ENCODE measurements at regions not wholly inside any gene's neighbourhood (a gene's known extent, or its start where the extent isn't known, plus 50 kb on each side); places are given as distances from the start of the nearest gene placed in this dataset.

DNA sequence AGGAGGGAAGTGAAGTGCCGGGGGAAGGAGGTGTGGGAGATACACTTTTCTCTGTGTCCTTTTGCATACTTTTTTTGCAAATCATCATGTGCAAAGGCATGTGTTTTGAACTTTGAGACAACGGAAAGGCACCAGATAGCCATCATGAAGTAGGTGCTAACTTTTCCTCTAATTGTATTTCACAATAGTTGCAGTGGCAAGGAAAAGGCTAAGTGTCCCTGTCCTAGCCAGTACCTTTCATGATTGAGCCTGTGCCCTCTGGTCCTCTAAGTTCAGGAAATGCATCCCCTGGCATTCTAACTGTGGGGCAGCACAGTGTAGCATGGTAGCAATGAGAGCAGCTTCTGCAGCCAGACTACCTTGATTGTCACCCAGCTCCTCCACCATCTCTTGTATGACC is 186.2 kb downstream of the ADSS2 start:
- DNase-seq (ENCODE audit: low spot score): no peak

GRCh38 chr1:244269169-244269568 is 182.5 kb downstream of the ADSS2 start:
- no peak for DNase-seq (ENCODE audit: low spot score)

- DNase-seq (ENCODE audit: low spot score): no peak
Observed at GRCh38 chr1:244271004-244271403, 180.7 kb downstream of the ADSS2 start.

DNA sequence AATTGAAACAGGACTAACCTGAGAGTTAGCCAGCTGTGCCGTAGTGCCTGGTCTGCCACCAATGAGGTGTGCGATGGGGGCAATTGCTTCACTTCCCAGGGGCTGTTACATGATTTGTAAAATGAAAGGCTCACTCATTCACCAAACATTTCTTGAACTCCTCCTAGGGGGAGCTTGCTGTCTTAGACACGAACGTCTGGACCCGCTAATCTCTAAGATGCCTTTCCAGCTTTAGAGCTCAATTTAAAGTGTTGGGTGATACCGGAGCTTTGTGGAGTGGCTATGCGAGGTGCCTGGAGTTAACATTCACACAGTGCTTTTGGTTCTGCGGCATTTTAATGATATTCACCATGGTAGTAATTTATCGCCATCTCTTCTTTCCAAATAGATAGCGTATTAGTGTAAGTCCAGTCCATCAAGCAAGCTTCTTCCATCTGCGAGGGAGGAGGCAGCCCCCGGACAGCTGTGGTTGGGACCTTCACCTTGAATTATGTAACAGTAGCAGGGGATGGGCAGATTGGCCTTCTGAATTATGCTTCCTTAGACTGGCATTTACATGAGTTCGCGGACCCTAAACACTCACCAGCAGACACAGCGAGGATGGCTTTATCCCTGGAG is 179.9 kb downstream of the ADSS2 start:
- DNase-seq (ENCODE audit: low spot score): no peak

GRCh38 chr1:244272471-244273261 is 179.0 kb downstream of the ADSS2 start:
- DNase-seq (ENCODE audit: low spot score): peak; percentile 81

- DNase-seq (ENCODE audit: low spot score): no peak
Observed at GRCh38 chr1:244273262-244273844, 178.4 kb downstream of the ADSS2 start.

- no peak for DNase-seq (ENCODE audit: low spot score)
Observed at GRCh38 chr1:244273845-244274619, 177.7 kb downstream of the ADSS2 start.

DNA sequence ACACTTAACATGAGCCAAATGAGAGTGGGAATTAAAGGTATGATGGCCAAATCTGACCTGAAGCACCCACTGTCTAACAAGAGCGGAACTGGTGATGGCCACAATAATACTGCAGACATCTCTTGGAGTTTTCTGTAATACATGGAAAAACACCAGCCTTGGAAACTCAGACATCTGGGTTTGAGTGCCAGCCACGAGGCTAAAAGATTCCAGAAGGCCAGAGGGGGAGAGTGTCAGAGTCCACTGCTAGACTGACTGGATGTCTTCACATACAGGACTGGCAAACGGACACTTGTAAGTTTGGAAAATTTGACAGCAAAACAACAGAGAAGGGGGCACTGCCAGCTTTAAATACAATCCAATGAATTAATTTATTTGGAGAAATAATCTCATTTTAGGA is 175.1 kb downstream of the ADSS2 start:
- DNase-seq (ENCODE audit: low spot score): no peak

DNA sequence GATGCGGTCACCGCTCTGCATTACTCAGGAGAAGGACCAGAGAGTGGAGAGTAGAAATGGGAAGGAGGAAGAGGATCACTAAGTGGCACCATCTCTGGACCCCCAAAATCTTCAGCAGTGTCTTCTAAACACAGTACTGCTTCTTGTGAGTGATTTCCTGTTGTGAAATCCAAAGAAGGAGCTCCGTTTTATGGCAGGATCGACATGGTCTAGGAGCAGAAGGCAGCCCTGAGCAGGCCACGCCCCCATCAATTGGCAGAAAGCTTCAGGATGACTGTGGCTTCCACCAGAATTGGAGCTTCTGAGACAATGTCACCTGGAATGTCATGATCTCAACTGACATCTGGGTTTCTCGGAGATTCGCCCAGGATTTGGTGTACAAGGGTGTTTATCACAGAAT is 171.5 kb downstream of the ADSS2 start:
- no peak for DNase-seq (ENCODE audit: low spot score)

- DNase-seq (ENCODE audit: low spot score): no peak
Observed at GRCh38 chr1:244280859-244281258, 170.8 kb downstream of the ADSS2 start.

GRCh38 chr1:244283772-244284171 is 167.9 kb downstream of the ADSS2 start:
- no peak for DNase-seq (ENCODE audit: low spot score)

GRCh38 chr1:244284641-244285156 is 167.0 kb downstream of the ADSS2 start:
- no peak for DNase-seq (ENCODE audit: low spot score)

GRCh38 chr1:244286341-244286740 is 165.4 kb downstream of the ADSS2 start:
- no peak for DNase-seq (ENCODE audit: low spot score)

DNA sequence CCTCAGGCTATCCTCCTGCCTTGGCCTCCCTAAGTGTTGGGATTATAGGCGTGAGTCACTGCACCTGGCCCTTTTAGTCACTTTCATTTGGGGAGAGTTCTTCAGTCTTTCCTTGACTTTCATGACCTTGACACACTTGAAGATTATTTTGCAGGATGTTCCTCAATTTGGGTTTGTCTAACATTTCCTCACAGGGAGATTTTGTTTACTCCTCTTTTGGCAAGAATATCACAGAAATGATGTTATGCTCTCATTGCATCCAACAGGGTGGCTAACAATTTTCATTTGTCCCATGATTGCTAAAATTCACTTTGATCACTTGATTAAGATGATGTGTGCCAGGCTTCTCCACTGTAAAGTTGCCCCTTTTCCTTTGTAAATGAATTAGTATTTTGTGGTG is 164.0 kb downstream of the ADSS2 start:
- DNase-seq (ENCODE audit: low spot score): no peak

- DNase-seq (ENCODE audit: low spot score): no peak
Observed at GRCh38 chr1:244288663-244289062, 163.0 kb downstream of the ADSS2 start.

DNA sequence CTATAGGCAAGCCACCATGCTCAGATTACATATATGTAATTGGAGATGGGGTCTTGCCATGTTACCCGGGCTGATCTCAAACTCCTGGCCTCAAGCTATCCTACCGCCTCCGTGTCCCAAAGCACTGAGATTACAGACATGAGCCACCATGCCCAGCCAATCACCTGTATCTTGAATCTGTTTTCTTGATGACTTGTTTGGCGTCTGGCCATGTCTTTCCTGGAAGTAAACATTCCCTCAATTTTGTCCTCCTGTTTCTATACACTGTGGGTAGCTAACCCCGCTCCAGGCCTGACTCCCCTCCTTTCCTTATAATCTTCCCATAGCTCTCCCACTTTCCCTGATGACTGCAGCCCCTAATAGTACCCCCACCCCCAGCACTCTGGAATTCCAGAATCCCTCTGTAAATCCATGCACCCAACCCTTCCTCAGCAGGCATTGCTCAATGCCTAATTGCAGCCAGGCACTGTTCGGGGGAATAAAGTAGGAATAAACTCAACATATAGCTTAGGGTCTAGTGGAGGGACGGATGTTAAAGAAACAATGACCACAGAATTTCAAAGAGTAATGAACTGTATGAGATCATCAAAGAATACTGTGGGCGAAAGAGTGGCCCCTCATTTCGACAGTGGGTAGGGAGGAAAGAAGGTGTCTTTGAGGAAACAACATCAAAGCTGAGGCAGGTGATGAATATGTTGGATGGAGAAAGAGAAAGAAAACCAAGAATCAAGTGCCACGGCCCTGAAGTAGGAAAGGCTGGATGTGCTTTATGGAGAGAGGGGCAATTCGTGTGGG is 161.5 kb downstream of the ADSS2 start:
- DNase-seq (ENCODE audit: low spot score): no peak

DNA sequence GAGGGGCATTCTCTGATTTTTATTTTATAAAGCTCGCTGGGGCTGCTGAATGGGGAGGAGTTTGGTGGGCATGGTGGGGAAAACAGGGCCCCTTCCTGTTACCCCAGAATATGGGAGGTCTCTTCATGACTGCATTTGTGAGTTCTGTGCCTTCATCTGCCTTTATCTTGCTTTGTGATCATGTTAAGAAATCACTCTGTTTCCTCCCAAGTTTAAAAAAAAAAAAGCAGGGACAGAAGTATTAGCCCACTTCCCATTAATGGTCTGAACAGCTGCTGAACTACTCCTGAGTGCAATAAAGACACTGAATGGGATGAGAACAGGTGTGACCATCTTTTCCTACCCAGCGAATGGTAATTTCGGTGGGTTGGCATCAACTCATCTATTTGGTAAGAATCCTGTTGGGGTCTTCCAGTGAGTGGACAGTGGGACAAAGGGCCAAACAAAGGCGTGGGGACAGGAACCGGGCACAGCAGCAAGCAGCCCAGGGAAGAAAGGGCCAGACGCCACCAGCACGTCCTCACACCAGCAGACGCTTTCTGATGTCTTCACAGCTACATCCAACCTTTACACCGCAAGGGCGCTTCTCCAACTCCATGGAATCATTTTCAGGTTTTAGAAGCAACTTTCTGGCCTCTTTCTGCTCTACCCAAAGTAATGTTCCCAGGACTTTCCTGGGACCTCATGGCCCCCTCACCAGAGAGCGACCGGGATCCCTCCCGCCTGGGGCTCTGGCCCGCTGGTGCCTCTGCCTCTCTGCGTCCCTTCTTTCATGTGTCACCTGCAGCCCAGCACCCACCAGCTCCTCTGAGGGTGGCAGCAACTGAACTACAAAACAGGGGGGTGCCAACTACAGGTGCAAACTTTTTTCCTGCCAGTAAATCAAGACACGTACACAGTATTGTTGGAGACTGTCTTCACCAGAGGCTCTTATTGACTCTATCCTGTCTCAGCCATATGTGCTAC is 160.2 kb downstream of the ADSS2 start:
- DNase-seq (ENCODE audit: low spot score): no peak

- DNase-seq (ENCODE audit: low spot score): no peak
Observed at GRCh38 chr1:244294599-244295224, 157.0 kb downstream of the ADSS2 start.

DNA sequence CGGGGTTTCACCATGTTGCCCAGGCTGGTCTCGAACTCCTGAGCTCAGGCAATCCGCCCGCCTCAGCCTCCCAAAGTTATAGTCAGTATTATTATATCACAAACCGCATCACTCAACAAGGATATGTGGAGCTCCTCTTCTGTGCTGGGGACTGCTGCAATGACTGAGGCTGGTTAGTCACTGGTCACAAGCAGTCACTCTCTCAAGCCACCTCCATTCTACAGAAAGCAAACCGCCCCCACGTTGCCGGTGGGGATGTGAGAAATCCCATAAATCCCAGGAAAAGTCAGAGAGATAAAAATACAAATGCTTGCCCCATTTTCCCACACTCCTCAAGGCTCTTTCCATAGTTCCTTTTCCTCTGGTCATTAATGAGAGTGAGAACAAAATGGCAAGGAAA is 155.7 kb downstream of the ADSS2 start:
- DNase-seq (ENCODE audit: low spot score): no peak

- no peak for DNase-seq (ENCODE audit: low spot score)
Observed at GRCh38 chr1:244296447-244296846, 155.3 kb downstream of the ADSS2 start.
